ENCODE measurements at regions not wholly inside any gene's neighbourhood (a gene's known extent, or its start where the extent isn't known, plus 50 kb on each side); places are given as distances from the start of the nearest gene placed in this dataset.

- Histone ChIP-seq H3K36me3 (no peaks in the 10 kb centered on the region), H3K9me3 (no peaks in the 10 kb centered on the region), H3K4me1 (peaks cover 0 to 4% of the 10 kb centered on the region in 2 donors), H3K4me3 (peak overlapping the region; percentile 32 to 76 (median 49)), H3K27me3 (no peaks in the 10 kb centered on the region), H3K27ac (peak overlapping the region in 1 of 2 donors; percentile 14)
- intact Hi-C loops (cut with DNase I; ENCODE audit: low total_unique reads) = no loop called here
- TF ChIP-seq CTCF (IDR thresholded peaks at IDR 0.05) = no peak
- no peak for TF ChIP-seq POLR2AphosphoS5 (IDR thresholded peaks at IDR 0.05)
- no peak for TF ChIP-seq POLR2A (IDR thresholded peaks at IDR 0.05)
- DNase-seq (ENCODE audit: low spot score in 2 of 2) = no peak
Observed at GRCh38 chr1:43067977-43068751, 103.9 kb downstream of the EBNA1BP2 start.

- no peak for DNase-seq (ENCODE audit: low spot score in 2 of 2)
- intact Hi-C loops (cut with DNase I; ENCODE audit: low total_unique reads) = no loop called here
- Histone ChIP-seq H3K4me1 (peaks cover 0 to 4% of the 10 kb centered on the region in 2 donors), H3K36me3 (no peaks in the 10 kb centered on the region), H3K27ac (no peak overlapping the region), H3K27me3 (no peaks in the 10 kb centered on the region), H3K4me3 (no peak overlapping the region), H3K9me3 (no peaks in the 10 kb centered on the region)
- no peak for TF ChIP-seq POLR2AphosphoS5 (IDR thresholded peaks at IDR 0.05)
- no peak for TF ChIP-seq POLR2A (IDR thresholded peaks at IDR 0.05)
- TF ChIP-seq CTCF (IDR thresholded peaks at IDR 0.05) = no peak
Observed at GRCh38 chr1:43067233-43067745, 104.8 kb downstream of the EBNA1BP2 start.

GRCh38 chr1:43066578-43066977 is 105.5 kb downstream of the EBNA1BP2 start:
- Histone ChIP-seq H3K9me3 (no peaks in the 10 kb centered on the region), H3K4me3 (no peak overlapping the region), H3K27me3 (no peaks in the 10 kb centered on the region), H3K27ac (no peak overlapping the region), H3K4me1 (peaks cover 0 to 4% of the 10 kb centered on the region in 2 donors), H3K36me3 (no peaks in the 10 kb centered on the region)
- TF ChIP-seq CTCF (IDR thresholded peaks at IDR 0.05) (no peak), POLR2A (IDR thresholded peaks at IDR 0.05) (no peak), POLR2AphosphoS5 (IDR thresholded peaks at IDR 0.05) (no peak)
- intact Hi-C loops (cut with DNase I; ENCODE audit: low total_unique reads) = no loop called here
- DNase-seq (ENCODE audit: low spot score in 2 of 2) = no peak

- H3K4me3 ChIP-seq = no peak overlapping the region
- H3K4me1 ChIP-seq = peaks cover 0 to 4% of the 10 kb centered on the region in 2 donors
- no peaks in the 10 kb centered on the region for H3K27me3 ChIP-seq
- no peak overlapping the region for H3K27ac ChIP-seq
- no peaks in the 10 kb centered on the region for H3K9me3 ChIP-seq
- TF ChIP-seq POLR2AphosphoS5 (IDR thresholded peaks at IDR 0.05) (no peak), POLR2A (IDR thresholded peaks at IDR 0.05) (no peak), CTCF (IDR thresholded peaks at IDR 0.05) (no peak)
- H3K36me3 ChIP-seq = no peaks in the 10 kb centered on the region
- intact Hi-C loops (cut with DNase I; ENCODE audit: low total_unique reads) = no loop called here
- no peak for DNase-seq (ENCODE audit: low spot score in 2 of 2)
Observed at GRCh38 chr1:43065616-43066399, 106.3 kb downstream of the EBNA1BP2 start.

GRCh38 chr1:43065191-43065590 is 106.5 kb upstream of the SLC2A1 start:
- no peak overlapping the region for H3K27ac ChIP-seq
- intact Hi-C loops (cut with DNase I; ENCODE audit: low total_unique reads) = no loop called here
- DNase-seq (ENCODE audit: low spot score in 2 of 2) = peak in 1 of 2 donors; percentile 32
- peaks cover 0 to 4% of the 10 kb centered on the region in 2 donors for H3K4me1 ChIP-seq
- no peaks in the 10 kb centered on the region for H3K9me3 ChIP-seq
- H3K27me3 ChIP-seq = no peaks in the 10 kb centered on the region
- no peaks in the 10 kb centered on the region for H3K36me3 ChIP-seq
- no peak overlapping the region for H3K4me3 ChIP-seq
- TF ChIP-seq POLR2A (IDR thresholded peaks at IDR 0.05) (no peak), CTCF (IDR thresholded peaks at IDR 0.05) (no peak), POLR2AphosphoS5 (IDR thresholded peaks at IDR 0.05) (no peak)
